HFFc6 (cell line): ENCODE measurements at regions not wholly inside any gene's neighbourhood (a gene's known extent, or its start where the extent isn't known, plus 50 kb on each side); places are given as distances from the start of the nearest gene placed in this dataset.

Experiments used
- DNase-seq: peaks from one replicate; pipeline ENCODE4 v3.0.0-alpha.2; 2018
- H3K27ac Mint-ChIP-seq: 2 replicates; pipeline ENCODE4 v1.8.0; 2020; ENCODE audit warnings: mild to moderate bottlenecking, mixed read lengths
- H3K27me3 Mint-ChIP-seq: 2 replicates; pipeline ENCODE4 v1.8.0; 2021; ENCODE audit warnings: mild to moderate bottlenecking, moderate library complexity, mixed read lengths; ENCODE audit not compliant: insufficient read depth
- H3K36me3 Mint-ChIP-seq: 2 replicates; pipeline ENCODE4 v1.8.0; 2021; ENCODE audit warnings: low read depth, mixed read lengths
- H3K4me1 Mint-ChIP-seq: 2 replicates; pipeline ENCODE4 v1.8.0; 2020; ENCODE audit warnings: low read depth, mixed read lengths
- H3K4me3 Mint-ChIP-seq: 2 replicates; pipeline ENCODE4 v1.8.0; 2020; ENCODE audit warnings: mild to moderate bottlenecking, moderate library complexity, mixed read lengths
- H3K9me3 Mint-ChIP-seq: 2 replicates; pipeline ENCODE4 v1.8.0; 2020; ENCODE audit warnings: mild to moderate bottlenecking, mixed read lengths
- CTCF ChIP-seq: fragments of 200-600 bp; sonication (generic); IDR thresholded peaks from 2 replicates; pipeline ENCODE4 v1.5.0; 2021; ENCODE audit warnings: antibody characterized with exemption, mild to moderate bottlenecking

DNA sequence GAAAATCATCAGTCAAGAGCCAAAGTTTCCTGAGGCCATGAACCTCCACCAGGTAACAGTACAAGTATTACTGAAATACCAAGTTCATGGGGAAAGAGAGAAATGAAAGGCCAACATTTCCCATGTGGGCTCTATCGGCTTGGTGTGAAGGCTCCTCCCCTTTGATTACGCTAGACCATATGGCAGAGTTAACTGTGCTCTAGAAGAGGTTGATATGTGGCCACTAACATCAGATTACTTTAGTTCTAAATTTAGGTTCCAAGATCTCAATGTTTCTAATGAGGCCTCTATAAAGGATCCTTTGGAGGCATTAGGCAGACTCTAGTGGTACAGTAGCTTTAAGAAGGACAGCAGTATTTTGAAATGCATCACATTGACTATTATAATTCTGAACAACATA is 127.1 kb downstream of the SEMA6D start:
- no peak overlapping the region for H3K4me3 Mint-ChIP-seq
- no peak overlapping the region for H3K27ac Mint-ChIP-seq
- no peaks in the 10 kb centered on the region; the same call in 1 of the 2 replicates for H3K9me3 Mint-ChIP-seq
- H3K27me3 Mint-ChIP-seq, result no peaks in the 10 kb centered on the region; the same call in 1 of the 2 replicates
- H3K4me1 Mint-ChIP-seq, result no peaks in the 10 kb centered on the region
- no peak for TF ChIP-seq CTCF
- no peak for DNase-seq
- H3K36me3 Mint-ChIP-seq, result no peaks in the 10 kb centered on the region

GRCh38 chr15:47846128-47846868 is 129.0 kb downstream of the SEMA6D start:
- Mint-ChIP-seq H3K9me3 (no peaks in the 10 kb centered on the region; the same call in 1 of the 2 replicates), H3K4me3 (no peak overlapping the region), H3K4me1 (no peaks in the 10 kb centered on the region), H3K27me3 (no peaks in the 10 kb centered on the region; the same call in 1 of the 2 replicates), H3K27ac (no peak overlapping the region), H3K36me3 (no peaks in the 10 kb centered on the region)
- no peak for DNase-seq
- no peak for TF ChIP-seq CTCF

DNA sequence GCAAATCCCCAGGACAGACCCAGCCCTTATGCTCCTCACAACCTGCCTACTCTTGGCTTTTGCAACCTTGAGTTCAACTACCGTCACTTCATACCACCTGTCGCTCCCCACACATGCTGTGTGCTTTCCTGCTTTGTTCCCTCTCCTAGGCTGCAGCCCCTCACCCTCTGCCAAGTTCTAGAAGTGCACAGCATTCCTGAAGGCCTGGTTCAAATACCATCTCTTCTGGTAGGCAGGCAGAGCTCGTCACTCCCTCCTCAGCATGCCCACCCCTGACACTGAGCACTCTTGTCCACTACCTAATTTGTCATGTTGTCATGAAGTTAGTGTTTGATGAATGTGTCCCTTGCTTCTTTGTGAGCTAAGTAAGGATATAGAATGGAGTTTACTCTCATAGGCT is 129.6 kb downstream of the SEMA6D start:
- TF ChIP-seq CTCF, result no peak
- H3K4me1 Mint-ChIP-seq, result no peaks in the 10 kb centered on the region
- no peaks in the 10 kb centered on the region; the same call in 1 of the 2 replicates for H3K9me3 Mint-ChIP-seq
- H3K27ac Mint-ChIP-seq, result no peak overlapping the region
- no peak overlapping the region for H3K4me3 Mint-ChIP-seq
- H3K27me3 Mint-ChIP-seq, result no peaks in the 10 kb centered on the region; the same call in 1 of the 2 replicates
- no peak for DNase-seq
- no peaks in the 10 kb centered on the region for H3K36me3 Mint-ChIP-seq

DNA sequence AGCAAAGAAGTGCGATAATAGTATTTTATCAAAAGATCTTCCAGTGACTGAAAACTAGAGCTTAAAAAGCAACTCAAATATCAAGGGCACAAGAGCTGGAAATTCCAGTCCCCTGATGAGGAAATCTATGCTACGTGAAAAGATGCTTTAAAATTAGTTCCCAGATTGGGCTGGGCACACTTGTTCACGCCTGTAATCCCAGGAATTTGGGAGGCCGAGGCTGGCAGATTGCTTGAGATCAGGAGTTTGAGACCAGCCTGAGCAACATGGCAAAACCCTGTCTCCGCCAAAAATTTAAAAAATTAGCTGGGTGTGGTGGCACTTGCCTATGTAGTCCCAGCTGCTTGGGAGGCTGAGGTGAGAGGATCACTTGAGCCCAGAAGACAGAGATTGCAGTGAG is 138.8 kb downstream of the SEMA6D start:
- H3K4me1 Mint-ChIP-seq, result no peaks in the 10 kb centered on the region
- H3K9me3 Mint-ChIP-seq, result no peaks in the 10 kb centered on the region
- DNase-seq, result no peak
- H3K27ac Mint-ChIP-seq, result no peak overlapping the region
- no peak for TF ChIP-seq CTCF
- no peak overlapping the region for H3K4me3 Mint-ChIP-seq
- peaks cover 2% of the 10 kb centered on the region; the same call in 1 of the 2 replicates for H3K27me3 Mint-ChIP-seq
- no peaks in the 10 kb centered on the region for H3K36me3 Mint-ChIP-seq

- H3K27ac Mint-ChIP-seq, result no peak overlapping the region
- DNase-seq, result no peak
- H3K4me3 Mint-ChIP-seq, result no peak overlapping the region
- H3K4me1 Mint-ChIP-seq, result no peaks in the 10 kb centered on the region
- H3K9me3 Mint-ChIP-seq, result no peaks in the 10 kb centered on the region
- TF ChIP-seq CTCF, result no peak
- no peaks in the 10 kb centered on the region for H3K36me3 Mint-ChIP-seq
- H3K27me3 Mint-ChIP-seq, result peaks cover 4% of the 10 kb centered on the region
Measured at GRCh38 chr15:47857014-47857775, 139.9 kb downstream of the SEMA6D start.
